Hematopoietic multipotent progenitor cell treated with erythropoietin and hydrocortisone succinate and interleukin-3 and kit ligand, for 17 days (in vitro differentiated cells): ENCODE measurements at regions not wholly inside any gene's neighbourhood (a gene's known extent, or its start where the extent isn't known, plus 50 kb on each side); places are given as distances from the start of the nearest gene placed in this dataset.
"Not testable (repeated sequence)": the region's sequence is repeated elsewhere in the genome, so short reads cannot be mapped to it uniquely, and the experiment has no call there.

ENCODE experiments used
- DNase-seq: peaks from one replicate; pipeline ENCODE4 v3.0.0-alpha.2; 2015; ENCODE audit warnings: low spot score

GRCh38 chr4:1589098-1589497 lies 95.0 kb downstream of the FAM53A start:
- no peak for DNase-seq

- no peak for DNase-seq
Measured at GRCh38 chr4:1588306-1588705, 95.8 kb downstream of the FAM53A start.

- DNase-seq: no peak
Measured at GRCh38 chr4:1584498-1584897, 99.6 kb downstream of the FAM53A start.

- DNase-seq: no peak
Measured at GRCh38 chr4:1583859-1584258, 100.3 kb downstream of the FAM53A start.

- DNase-seq: no peak
Measured at GRCh38 chr4:1583051-1583785, 100.9 kb downstream of the FAM53A start.

- no peak for DNase-seq
Measured at GRCh38 chr4:1582227-1582626, 101.9 kb downstream of the FAM53A start.

GRCh38 chr4:1581164-1581894 lies 102.8 kb downstream of the FAM53A start:
- DNase-seq: peak; percentile 91

- DNase-seq: not testable (repeated sequence)
Measured at GRCh38 chr4:1580692-1581012, 103.5 kb downstream of the FAM53A start.

GRCh38 chr4:1579901-1580691 lies 104.0 kb downstream of the FAM53A start:
- DNase-seq: peak; percentile 93

GRCh38 chr4:1579001-1579900 lies 104.9 kb downstream of the FAM53A start:
- DNase-seq: peak; percentile 88

- no peak for DNase-seq
Measured at GRCh38 chr4:1578251-1578773, 105.8 kb downstream of the FAM53A start.

GRCh38 chr4:1577822-1578217 lies 106.3 kb downstream of the FAM53A start:
- no peak for DNase-seq

GRCh38 chr4:1576961-1577821 lies 106.9 kb downstream of the FAM53A start:
- DNase-seq: no peak

GRCh38 chr4:1576304-1576960 lies 107.7 kb downstream of the FAM53A start:
- no peak for DNase-seq

GRCh38 chr4:1575418-1576303 lies 108.5 kb downstream of the FAM53A start:
- DNase-seq: no peak

GRCh38 chr4:1574601-1575417 lies 109.3 kb downstream of the FAM53A start:
- no peak for DNase-seq

GRCh38 chr4:1573830-1574459 lies 110.2 kb downstream of the FAM53A start:
- no peak for DNase-seq
